ENCODE measurements at regions not wholly inside any gene's neighbourhood (a gene's known extent, or its start where the extent isn't known, plus 50 kb on each side); places are given as distances from the start of the nearest gene placed in this dataset.

- Mint-ChIP-seq H3K36me3 (no peaks in the 10 kb centered on the region), H3K27ac (no peak overlapping the region), H3K9me3 (no peaks in the 10 kb centered on the region), H3K4me1 (peaks cover 11% of the 10 kb centered on the region), H3K4me3 (no peak overlapping the region), H3K27me3 (ENCODE audit: low read depth) (no peaks in the 10 kb centered on the region)
- DNase-seq (ENCODE audit: low spot score): no peak
- POLR2A ChIA-PET: no interaction called here
- no peak for TF ChIP-seq CREM (CRISPR knock-in tag; IDR thresholded peaks at IDR 0.05)
- no peak for TF ChIP-seq HMGA2 (CRISPR knock-in tag; IDR thresholded peaks at IDR 0.05)
- no peak for TF ChIP-seq ZNF121 (CRISPR knock-in tag; IDR thresholded peaks at IDR 0.05)
- no peak for TF ChIP-seq ATF3 (CRISPR knock-in tag; conservative IDR thresholded peaks at IDR 0.05)
- TF ChIP-seq FOXJ3 (CRISPR knock-in tag; IDR thresholded peaks at IDR 0.05; ENCODE audit: borderline replicate concordance): no peak
- TF ChIP-seq AFF4 (CRISPR knock-in tag; IDR thresholded peaks at IDR 0.05; ENCODE audit: borderline replicate concordance): no peak
- no peak for TF ChIP-seq ETV6 (CRISPR knock-in tag; IDR thresholded peaks at IDR 0.05)
- no peak for TF ChIP-seq ZNF219 (CRISPR knock-in tag; IDR thresholded peaks at IDR 0.05; ENCODE audit: borderline replicate concordance)
- TF ChIP-seq HMGXB4 (CRISPR knock-in tag; IDR thresholded peaks at IDR 0.05): no peak
- TF ChIP-seq GRHL2 (CRISPR knock-in tag; IDR thresholded peaks at IDR 0.05; ENCODE audit: insufficient replicate concordance, severe bottlenecking): no peak
- TF ChIP-seq E2F5 (CRISPR knock-in tag; IDR thresholded peaks at IDR 0.05): no peak
- TF ChIP-seq MLX (CRISPR knock-in tag; IDR thresholded peaks at IDR 0.05): no peak
- no peak for TF ChIP-seq SMAD3 (CRISPR knock-in tag; IDR thresholded peaks at IDR 0.05; ENCODE audit: borderline replicate concordance)
- TF ChIP-seq ZNF416 (CRISPR knock-in tag; IDR thresholded peaks at IDR 0.05): no peak
- no peak for TF ChIP-seq AR (CRISPR knock-in tag; IDR thresholded peaks at IDR 0.05)
- TF ChIP-seq FOXP4 (CRISPR knock-in tag; IDR thresholded peaks at IDR 0.05): no peak
- TF ChIP-seq PRDM15 (CRISPR knock-in tag; IDR thresholded peaks at IDR 0.05): no peak
- no peak for TF ChIP-seq NR2C2 (CRISPR knock-in tag; IDR thresholded peaks at IDR 0.05)
- TF ChIP-seq TP53 (CRISPR knock-in tag; IDR thresholded peaks at IDR 0.05): no peak
- TF ChIP-seq ZNF423 (CRISPR knock-in tag; IDR thresholded peaks at IDR 0.05): no peak
- CTCF ChIA-PET: interaction anchor here (0.6 to 2.7 kb wide), 4 partner anchors 10 to 93 kb away, joined by 3 to 12 read pairs (median 6); partner anchors contain the start of gene CEBPB
- ATAC-seq: no peak
Measured at GRCh38 chr20:50272030-50272723, 81.5 kb downstream of the CEBPB start.

Data from WTC11 (cell line).